ENCODE measurements at regions not wholly inside any gene's neighbourhood (a gene's known extent, or its start where the extent isn't known, plus 50 kb on each side); places are given as distances from the start of the nearest gene placed in this dataset.

- TF ChIP-seq CTCF (IDR thresholded peaks at IDR 0.05) (no peak), SMC3 (IDR thresholded peaks at IDR 0.05; ENCODE audit: low read depth, low read length) (no peak), REST (IDR thresholded peaks at IDR 0.05; ENCODE audit: low read depth, low read length) (no peak), POLR2AphosphoS5 (IDR thresholded peaks at IDR 0.05; ENCODE audit: low read depth, low read length) (no peak), GABPA (IDR thresholded peaks at IDR 0.05; ENCODE audit: low read depth) (no peak), EP300 (IDR thresholded peaks at IDR 0.05; ENCODE audit: borderline replicate concordance in 1 of 2, low read depth in 1 of 2, low read length in 1 of 2) (no peak), USF1 (IDR thresholded peaks at IDR 0.05; ENCODE audit: borderline replicate concordance, low read depth) (no peak), JUND (IDR thresholded peaks at IDR 0.05) (no peak), YY1 (IDR thresholded peaks at IDR 0.05; ENCODE audit: low read depth) (no peak), EZH2phosphoT487 (IDR thresholded peaks at IDR 0.05; ENCODE audit: borderline replicate concordance, low read depth) (no peak), TEAD4 (IDR thresholded peaks at IDR 0.05; ENCODE audit: borderline replicate concordance, insufficient read depth) (no peak), MEF2A (IDR thresholded peaks at IDR 0.05; ENCODE audit: borderline replicate concordance, low read depth) (no peak), TAF1 (IDR thresholded peaks at IDR 0.05; ENCODE audit: borderline replicate concordance, low read depth, low read length) (no peak)
Measured at GRCh38 chr4:11904117-11904535, 475.4 kb upstream of the HS3ST1 start.
